ENCODE measurements at regions not wholly inside any gene's neighbourhood (a gene's known extent, or its start where the extent isn't known, plus 50 kb on each side); places are given as distances from the start of the nearest gene placed in this dataset.
"Not testable (repeated sequence)": the region's sequence is repeated elsewhere in the genome, so short reads cannot be mapped to it uniquely, and the experiment has no call there.

- DNase-seq: no peak
- intact Hi-C loops (cut with micrococcal nuclease; ENCODE audit: unreplicated experiment): no loop called here
- no peaks in the 10 kb centered on the region for H3K4me1 Mint-ChIP-seq (ENCODE audit: low read depth, unreplicated experiment)
- no peaks in the 10 kb centered on the region for H3K27me3 Mint-ChIP-seq (ENCODE audit: insufficient read depth, unreplicated experiment)
- peaks cover 17% of the 10 kb centered on the region for H3K9me3 Mint-ChIP-seq (ENCODE audit: unreplicated experiment)
- CTCF ChIA-PET: no interaction called here
- H3K27ac Mint-ChIP-seq (ENCODE audit: unreplicated experiment): no peak overlapping the region
- H3K4me3 Mint-ChIP-seq (ENCODE audit: unreplicated experiment): no peak overlapping the region
- no peaks in the 10 kb centered on the region for H3K4me1 ChIP-seq
- H3K36me3 Mint-ChIP-seq (ENCODE audit: insufficient read depth, unreplicated experiment): no peaks in the 10 kb centered on the region
- POLR2A ChIA-PET: no interaction called here
- H3K4me3 ChIP-seq (ENCODE audit: low read depth, low read length): no peak overlapping the region
- H3K9me3 ChIP-seq: no peaks in the 10 kb centered on the region
- no TSS peak for BruUV-seq (replicated peaks)
- H3K36me3 ChIP-seq (ENCODE audit: control insufficient read depth, insufficient read depth, low read length): no peaks in the 10 kb centered on the region
- TF ChIP-seq CTCF (IDR thresholded peaks at IDR 0.05; ENCODE audit: insufficient read depth in 1 of 2, low read depth in 1 of 2, low read length in 1 of 2, severe bottlenecking in 1 of 2, unreplicated experiment in 1 of 2): no peak
- no peaks in the 10 kb centered on the region for H3K27me3 ChIP-seq (replicated peaks; ENCODE audit: control insufficient read depth, insufficient read depth, low read length)
Observed at GRCh38 chr6:141183368-141183767, 949.4 kb upstream of the GJE1 start.

- CTCF ChIA-PET; H3K9me3 Mint-ChIP-seq (ENCODE audit: unreplicated experiment): not testable (repeated sequence)
Observed at GRCh38 chr6:141175458-141175857, 957.3 kb upstream of the GJE1 start.

GRCh38 chr6:141174932-141175331, 957.8 kb upstream of the GJE1 start:
- no TSS peak for BruUV-seq (replicated peaks)
- no peaks in the 10 kb centered on the region for H3K9me3 ChIP-seq
- no peaks in the 10 kb centered on the region for H3K27me3 ChIP-seq (replicated peaks; ENCODE audit: control insufficient read depth, insufficient read depth, low read length)
- ChIA-PET POLR2A (no interaction called here), CTCF (no interaction called here)
- no peak for DNase-seq
- H3K4me3 ChIP-seq (ENCODE audit: low read depth, low read length): no peak overlapping the region
- H3K27me3 Mint-ChIP-seq (ENCODE audit: insufficient read depth, unreplicated experiment): no peaks in the 10 kb centered on the region
- no peak overlapping the region for H3K27ac Mint-ChIP-seq (ENCODE audit: unreplicated experiment)
- no peak overlapping the region for H3K4me3 Mint-ChIP-seq (ENCODE audit: unreplicated experiment)
- H3K9me3 Mint-ChIP-seq (ENCODE audit: unreplicated experiment): no peaks in the 10 kb centered on the region
- no peaks in the 10 kb centered on the region for H3K4me1 Mint-ChIP-seq (ENCODE audit: low read depth, unreplicated experiment)
- intact Hi-C loops (cut with micrococcal nuclease; ENCODE audit: unreplicated experiment): no loop called here
- no peak for TF ChIP-seq CTCF (IDR thresholded peaks at IDR 0.05; ENCODE audit: insufficient read depth in 1 of 2, low read depth in 1 of 2, low read length in 1 of 2, severe bottlenecking in 1 of 2, unreplicated experiment in 1 of 2)
- no peaks in the 10 kb centered on the region for H3K4me1 ChIP-seq
- H3K36me3 ChIP-seq (ENCODE audit: control insufficient read depth, insufficient read depth, low read length): no peaks in the 10 kb centered on the region
- H3K36me3 Mint-ChIP-seq (ENCODE audit: insufficient read depth, unreplicated experiment): no peaks in the 10 kb centered on the region

More at GRCh38 chr6:141175458-141175857, 957.3 kb upstream of the GJE1 start:
- DNase-seq; H3K36me3 ChIP-seq (ENCODE audit: control insufficient read depth, insufficient read depth, low read length); H3K27me3 Mint-ChIP-seq (ENCODE audit: insufficient read depth, unreplicated experiment); intact Hi-C loops (cut with micrococcal nuclease; ENCODE audit: unreplicated experiment); H3K4me3 Mint-ChIP-seq (ENCODE audit: unreplicated experiment); H3K4me3 ChIP-seq (ENCODE audit: low read depth, low read length); H3K36me3 Mint-ChIP-seq (ENCODE audit: insufficient read depth, unreplicated experiment); POLR2A ChIA-PET; H3K27ac Mint-ChIP-seq (ENCODE audit: unreplicated experiment); H3K4me1 ChIP-seq; H3K9me3 ChIP-seq; H3K27me3 ChIP-seq (replicated peaks; ENCODE audit: control insufficient read depth, insufficient read depth, low read length); BruUV-seq (replicated peaks); H3K4me1 Mint-ChIP-seq (ENCODE audit: low read depth, unreplicated experiment): not testable (repeated sequence)

- no peaks in the 10 kb centered on the region for H3K27me3 Mint-ChIP-seq (ENCODE audit: insufficient read depth, unreplicated experiment)
- H3K36me3 Mint-ChIP-seq (ENCODE audit: insufficient read depth, unreplicated experiment): no peaks in the 10 kb centered on the region
- ChIA-PET CTCF (no interaction called here), POLR2A (no interaction called here)
- BruUV-seq (replicated peaks): no TSS peak
- no peak overlapping the region for H3K27ac Mint-ChIP-seq (ENCODE audit: unreplicated experiment)
- no peak overlapping the region for H3K4me3 Mint-ChIP-seq (ENCODE audit: unreplicated experiment)
- H3K9me3 ChIP-seq: no peaks in the 10 kb centered on the region
- TF ChIP-seq CTCF (IDR thresholded peaks at IDR 0.05; ENCODE audit: insufficient read depth in 1 of 2, low read depth in 1 of 2, low read length in 1 of 2, severe bottlenecking in 1 of 2, unreplicated experiment in 1 of 2): no peak
- no peaks in the 10 kb centered on the region for H3K4me1 Mint-ChIP-seq (ENCODE audit: low read depth, unreplicated experiment)
- no peaks in the 10 kb centered on the region for H3K27me3 ChIP-seq (replicated peaks; ENCODE audit: control insufficient read depth, insufficient read depth, low read length)
- intact Hi-C loops (cut with micrococcal nuclease; ENCODE audit: unreplicated experiment): no loop called here
- H3K4me1 ChIP-seq: no peaks in the 10 kb centered on the region
- no peaks in the 10 kb centered on the region for H3K9me3 Mint-ChIP-seq (ENCODE audit: unreplicated experiment)
- H3K36me3 ChIP-seq (ENCODE audit: control insufficient read depth, insufficient read depth, low read length): no peaks in the 10 kb centered on the region
- no peak for DNase-seq
- H3K4me3 ChIP-seq (ENCODE audit: low read depth, low read length): no peak overlapping the region
Observed at GRCh38 chr6:141173529-141173928, 959.2 kb upstream of the GJE1 start.
